ENCODE measurements at regions not wholly inside any gene's neighbourhood (a gene's known extent, or its start where the extent isn't known, plus 50 kb on each side); places are given as distances from the start of the nearest gene placed in this dataset.

GRCh38 chr12:114579389-114579788 is 104.6 kb downstream of the TBX3 start:
- no peaks in the 10 kb centered on the region for H3K4me1 ChIP-seq (ENCODE audit: control insufficient read depth, extremely low read depth, insufficient read depth, low read length)
- no peaks in the 10 kb centered on the region for H3K27me3 ChIP-seq (ENCODE audit: control insufficient read depth in 2 of 2, insufficient read depth in 2 of 2, low read length in 2 of 2)
- H3K79me2 ChIP-seq (ENCODE audit: control insufficient read depth, insufficient read depth, low read length) = no peaks in the 10 kb centered on the region
- no peak overlapping the region for H3K27ac ChIP-seq (ENCODE audit: insufficient read depth, low read depth, low read length)
- DNase-seq (ENCODE audit: low read depth, low spot score) (no peak), FAIRE-seq (no peak)
- no peaks in the 10 kb centered on the region for H4K20me1 ChIP-seq (replicated peaks; ENCODE audit: control insufficient read depth, extremely low read depth, insufficient read depth, low read length)
- TF ChIP-seq MYC (IDR thresholded peaks at IDR 0.05; ENCODE audit: low read depth, low read length) = no peak
- no peak for TF ChIP-seq CTCF (IDR thresholded peaks at IDR 0.05; ENCODE audit: extremely low read depth in 1 of 2, insufficient read depth in 1 of 2, low read depth in 1 of 2, low read length in 2 of 2)
- no peak for TF ChIP-seq FOS (IDR thresholded peaks at IDR 0.05; ENCODE audit: borderline replicate concordance, insufficient read depth, low read length)
- no peak for TF ChIP-seq POLR2A (IDR thresholded peaks at IDR 0.05; ENCODE audit: low read depth, low read length)
- no peak for TF ChIP-seq JUN (IDR thresholded peaks at IDR 0.05; ENCODE audit: borderline replicate concordance, insufficient read depth, insufficient read length, low read depth)
- TF ChIP-seq MAX (IDR thresholded peaks at IDR 0.05; ENCODE audit: insufficient read depth, insufficient read length) = no peak
- no peak for TF ChIP-seq POLR2AphosphoS5 (IDR thresholded peaks at IDR 0.05; ENCODE audit: insufficient read depth, low read depth, low read length)
- no peak for TF ChIP-seq GATA2 (IDR thresholded peaks at IDR 0.05; ENCODE audit: insufficient read depth, insufficient read length, low read depth, low read length)
- no peak for TF ChIP-seq EZH2 (IDR thresholded peaks at IDR 0.05; ENCODE audit: borderline replicate concordance, low read depth, low read length, severe bottlenecking)
- ChIA-PET POLR2A (no interaction called here), CTCF (no interaction called here)
- intact Hi-C loops (cut with micrococcal nuclease) = no loop called here
- H3K4me3 ChIP-seq (replicated peaks in 1 of 3; ENCODE audit: insufficient read depth in 1 of 3, low read depth in 1 of 3, low read length in 3 of 3) = no peak overlapping the region
- no peak overlapping the region for H3K4me2 ChIP-seq (ENCODE audit: insufficient read depth, low read length)
- no peak overlapping the region for H3K9ac ChIP-seq (replicated peaks; ENCODE audit: extremely low read depth, insufficient read depth, low read length)
- H3K36me3 ChIP-seq (ENCODE audit: control insufficient read depth in 2 of 2, extremely low read depth in 1 of 2, insufficient read depth in 2 of 2, low read length in 2 of 2) = no peaks in the 10 kb centered on the region
- no peak overlapping the region for H2AFZ ChIP-seq (ENCODE audit: low read depth, low read length)
- H3K9me3 ChIP-seq (replicated peaks; ENCODE audit: control insufficient read depth, insufficient read depth, low read length) = no peaks in the 10 kb centered on the region
- no peaks in the 10 kb centered on the region for H3K9me1 ChIP-seq (replicated peaks; ENCODE audit: control insufficient read depth, extremely low read depth, insufficient read depth, low read length)
- no TSS peak for BruUV-seq (replicated peaks)
- dilution Hi-C loops (cut with MboI; ENCODE audit: extremely low pct_ligation_motif_present, low sequenced_read_pairs) = no loop called here
